DOHH2 (cell line): ENCODE measurements at regions not wholly inside any gene's neighbourhood (a gene's known extent, or its start where the extent isn't known, plus 50 kb on each side); places are given as distances from the start of the nearest gene placed in this dataset.

Source experiments
- H3F3A ChIP-seq: fragments of 200-600 bp; sonication (generic), shearing (Covaris generic); 2 replicates; pipeline ENCODE4 v1.6.0; 2016; ENCODE audit warnings: antibody characterized with exemption, mild to moderate bottlenecking; ENCODE audit not compliant: control insufficient read depth, insufficient read depth
- H3K27ac ChIP-seq: fragments of 200-600 bp; sonication (generic); 2 replicates; pipeline ENCODE4 v1.5.1; 2014; ENCODE audit warnings: low read depth, mild to moderate bottlenecking, low read length, moderate library complexity
- H3K27me3 ChIP-seq: fragments of 200-600 bp; sonication (generic); 2 replicates; pipeline ENCODE4 v1.6.1; 2014; ENCODE audit warnings: mild to moderate bottlenecking, low read length, mixed read lengths; ENCODE audit not compliant: control insufficient read depth
- H3K36me3 ChIP-seq: fragments of 200-600 bp; sonication (generic); 2 replicates; pipeline ENCODE4 v1.6.1; 2014; ENCODE audit warnings: mild to moderate bottlenecking, low read length, moderate library complexity, mixed read lengths; ENCODE audit not compliant: control insufficient read depth
- H3K4me1 ChIP-seq: fragments of 200-600 bp; sonication (generic); 2 replicates; pipeline ENCODE4 v1.6.1; 2014; ENCODE audit warnings: mild to moderate bottlenecking, low read length, mixed read lengths; ENCODE audit not compliant: control insufficient read depth
- H3K4me2 ChIP-seq: fragments of 200-600 bp; sonication (generic); 2 replicates; pipeline ENCODE4 v1.6.0; 2014; ENCODE audit warnings: mild to moderate bottlenecking, low read length, moderate library complexity
- H3K4me3 ChIP-seq: fragments of 200-600 bp; sonication (generic); 2 replicates; pipeline ENCODE4 v1.5.1; 2014; ENCODE audit warnings: mild to moderate bottlenecking, low read length, mixed read lengths
- H3K79me2 ChIP-seq: fragments of 200-600 bp; sonication (generic); 2 replicates; pipeline ENCODE4 v1.6.1; 2014; ENCODE audit warnings: mild to moderate bottlenecking, low read length, mixed read lengths; ENCODE audit not compliant: control insufficient read depth
- H3K9me2 ChIP-seq: fragments of 200-600 bp; sonication (generic); replicated peaks from 2 replicates; pipeline ENCODE4 v1.6.1; 2014; ENCODE audit warnings: mild to moderate bottlenecking, low read length, mixed read lengths; ENCODE audit not compliant: control insufficient read depth
- H3K9me3 ChIP-seq: fragments of 200-600 bp; sonication (generic); 2 replicates; pipeline ENCODE4 v1.6.1; 2014; ENCODE audit warnings: antibody characterized with exemption, low read length, mixed read lengths; ENCODE audit not compliant: control insufficient read depth, insufficient read depth
- H4K20me1 ChIP-seq: fragments of 200-600 bp; sonication (generic); 2 replicates; pipeline ENCODE4 v1.6.0; 2014; ENCODE audit warnings: low read depth, mild to moderate bottlenecking, antibody characterized with exemption, low read length, moderate library complexity; ENCODE audit not compliant: control insufficient read depth, insufficient read depth
- CTCF ChIP-seq: fragments of 200-600 bp; sonication (generic); IDR thresholded peaks from one replicate; pipeline ENCODE4 v1.5.1; 2014; ENCODE audit warnings: antibody characterized with exemption, mild to moderate bottlenecking, low read depth, low read length; ENCODE audit not compliant: poor library complexity, severe bottlenecking
- EZH2phosphoT487 ChIP-seq: fragments of 200-600 bp; sonication (generic); IDR thresholded peaks from 2 replicates; pipeline ENCODE4 v1.6.1; 2017; ENCODE audit warnings: borderline replicate concordance, mild to moderate bottlenecking, antibody characterized with exemption, low read length, moderate library complexity, mixed read lengths

GRCh38 chr5:53330491-53330890 lies 149.9 kb upstream of the FST start:
- no peaks in the 10 kb centered on the region for H3K9me2 ChIP-seq
- H4K20me1 ChIP-seq: no peaks in the 10 kb centered on the region
- no peak overlapping the region for H3K4me3 ChIP-seq
- TF ChIP-seq EZH2phosphoT487 (no peak), CTCF (no peak)
- H3K27ac ChIP-seq: no peak overlapping the region
- no peaks in the 10 kb centered on the region for H3F3A ChIP-seq
- no peak overlapping the region for H3K4me2 ChIP-seq
- no peaks in the 10 kb centered on the region for H3K27me3 ChIP-seq
- no peaks in the 10 kb centered on the region for H3K4me1 ChIP-seq
- no peaks in the 10 kb centered on the region for H3K79me2 ChIP-seq
- no peaks in the 10 kb centered on the region for H3K36me3 ChIP-seq
- no peaks in the 10 kb centered on the region for H3K9me3 ChIP-seq

- Histone ChIP-seq H3K79me2 (no peaks in the 10 kb centered on the region), H3K4me3 (no peak overlapping the region), H3K27me3 (no peaks in the 10 kb centered on the region), H3K27ac (no peak overlapping the region), H3K9me3 (no peaks in the 10 kb centered on the region), H3F3A (no peaks in the 10 kb centered on the region), H3K9me2 (no peaks in the 10 kb centered on the region), H3K36me3 (no peaks in the 10 kb centered on the region), H3K4me2 (no peak overlapping the region), H4K20me1 (no peaks in the 10 kb centered on the region), H3K4me1 (no peaks in the 10 kb centered on the region)
- no peak for TF ChIP-seq EZH2phosphoT487
- no peak for TF ChIP-seq CTCF
Measured at GRCh38 chr5:53331463-53331862, 149.0 kb upstream of the FST start.

- Histone ChIP-seq H3K9me3 (no peaks in the 10 kb centered on the region), H3K9me2 (no peaks in the 10 kb centered on the region), H3K4me2 (no peak overlapping the region), H3K27me3 (no peaks in the 10 kb centered on the region), H3K4me3 (no peak overlapping the region), H3K36me3 (no peaks in the 10 kb centered on the region), H3K27ac (no peak overlapping the region), H4K20me1 (no peaks in the 10 kb centered on the region), H3K79me2 (no peaks in the 10 kb centered on the region), H3K4me1 (no peaks in the 10 kb centered on the region), H3F3A (no peaks in the 10 kb centered on the region)
- TF ChIP-seq CTCF (no peak), EZH2phosphoT487 (no peak)
Measured at GRCh38 chr5:53333160-53333559, 147.3 kb upstream of the FST start.

GRCh38 chr5:53334431-53334941 lies 145.9 kb upstream of the FST start:
- Histone ChIP-seq H4K20me1 (no peaks in the 10 kb centered on the region), H3K36me3 (no peaks in the 10 kb centered on the region), H3K4me2 (no peak overlapping the region), H3K27ac (no peak overlapping the region), H3K27me3 (no peaks in the 10 kb centered on the region), H3K9me2 (no peaks in the 10 kb centered on the region), H3K79me2 (no peaks in the 10 kb centered on the region), H3F3A (no peaks in the 10 kb centered on the region), H3K9me3 (no peaks in the 10 kb centered on the region), H3K4me3 (no peak overlapping the region), H3K4me1 (no peaks in the 10 kb centered on the region)
- TF ChIP-seq CTCF: no peak
- no peak for TF ChIP-seq EZH2phosphoT487
